ENCODE measurements at regions not wholly inside any gene's neighbourhood (a gene's known extent, or its start where the extent isn't known, plus 50 kb on each side); places are given as distances from the start of the nearest gene placed in this dataset.

- no peak for DNase-seq (ENCODE audit: low spot score in 2 of 2)
These were observed 348.2 kb upstream of the SMIM31 start for GRCh38 chr4:164405774-164406173.

GRCh38 chr4:164408831-164409230, 345.1 kb upstream of the SMIM31 start:
- no peak for DNase-seq (ENCODE audit: low spot score in 2 of 2)
- TF ChIP-seq EP300 (IDR thresholded peaks at IDR 0.05) (no peak), CTCF (IDR thresholded peaks at IDR 0.05) (no peak), POLR2A (IDR thresholded peaks at IDR 0.05) (no peak)
- no peaks in the 10 kb centered on the region for H3K9me3 ChIP-seq
- H3K4me3 ChIP-seq: no peak overlapping the region
- H3K36me3 ChIP-seq: no peaks in the 10 kb centered on the region
- WGBS: 61% methylated on average over 1 of the region's 1 CpG
- H3K27ac ChIP-seq: no peak overlapping the region
- no peaks in the 10 kb centered on the region for H3K27me3 ChIP-seq
- no peaks in the 10 kb centered on the region for H3K4me1 ChIP-seq

More at GRCh38 chr4:164405774-164406173, 348.2 kb upstream of the SMIM31 start:
- H3K27me3 ChIP-seq: no peaks in the 10 kb centered on the region
- H3K9me3 ChIP-seq: no peaks in the 10 kb centered on the region
- TF ChIP-seq CTCF (IDR thresholded peaks at IDR 0.05): no peak
- no peak for TF ChIP-seq POLR2A (IDR thresholded peaks at IDR 0.05)
- no peak for TF ChIP-seq EP300 (IDR thresholded peaks at IDR 0.05)
- TF ChIP-seq POLR2AphosphoS5 (IDR thresholded peaks at IDR 0.05): no peak
- H3K4me1 ChIP-seq: no peaks in the 10 kb centered on the region
- H3K36me3 ChIP-seq: no peaks in the 10 kb centered on the region
- no peak overlapping the region for H3K4me3 ChIP-seq
- no peak overlapping the region for H3K27ac ChIP-seq

GRCh38 chr4:164410401-164410800, 343.5 kb upstream of the SMIM31 start:
- no peaks in the 10 kb centered on the region for H3K27me3 ChIP-seq
- no peaks in the 10 kb centered on the region for H3K4me1 ChIP-seq
- no peaks in the 10 kb centered on the region for H3K36me3 ChIP-seq
- H3K27ac ChIP-seq: no peak overlapping the region
- no peaks in the 10 kb centered on the region for H3K9me3 ChIP-seq
- no peak for DNase-seq (ENCODE audit: low spot score in 2 of 2)
- H3K4me3 ChIP-seq: no peak overlapping the region
- no peak for TF ChIP-seq CTCF (IDR thresholded peaks at IDR 0.05)
- no peak for TF ChIP-seq EP300 (IDR thresholded peaks at IDR 0.05)
- TF ChIP-seq POLR2A (IDR thresholded peaks at IDR 0.05): no peak
- no peak for TF ChIP-seq POLR2AphosphoS5 (IDR thresholded peaks at IDR 0.05)
- 74% methylated on average over 4 of the region's 4 CpGs for WGBS

GRCh38 chr4:164412246-164412645, 341.7 kb upstream of the SMIM31 start:
- Histone ChIP-seq H3K27ac (no peak overlapping the region), H3K27me3 (no peaks in the 10 kb centered on the region), H3K9me3 (no peaks in the 10 kb centered on the region), H3K36me3 (no peaks in the 10 kb centered on the region), H3K4me3 (no peak overlapping the region), H3K4me1 (no peaks in the 10 kb centered on the region)
- WGBS: 89% methylated on average over 1 of the region's 1 CpG
- no peak for DNase-seq (ENCODE audit: low spot score in 2 of 2)
- TF ChIP-seq POLR2AphosphoS5 (IDR thresholded peaks at IDR 0.05) (no peak), POLR2A (IDR thresholded peaks at IDR 0.05) (no peak), EP300 (IDR thresholded peaks at IDR 0.05) (no peak), CTCF (IDR thresholded peaks at IDR 0.05) (no peak)

- WGBS: 87% methylated on average over 2 of the region's 2 CpGs
- Histone ChIP-seq H3K27me3 (no peaks in the 10 kb centered on the region), H3K4me3 (no peak overlapping the region), H3K36me3 (no peaks in the 10 kb centered on the region), H3K9me3 (no peaks in the 10 kb centered on the region), H3K27ac (no peak overlapping the region), H3K4me1 (no peaks in the 10 kb centered on the region)
- TF ChIP-seq POLR2AphosphoS5 (IDR thresholded peaks at IDR 0.05): no peak
- no peak for TF ChIP-seq EP300 (IDR thresholded peaks at IDR 0.05)
- no peak for TF ChIP-seq POLR2A (IDR thresholded peaks at IDR 0.05)
- no peak for TF ChIP-seq CTCF (IDR thresholded peaks at IDR 0.05)
- no peak for DNase-seq (ENCODE audit: low spot score in 2 of 2)
These were observed 340.2 kb upstream of the SMIM31 start for GRCh38 chr4:164413743-164414142.

Data from suprapubic skin (tissue), 4 donors.